GM23248 (cell line): ENCODE measurements at regions not wholly inside any gene's neighbourhood (a gene's known extent, or its start where the extent isn't known, plus 50 kb on each side); places are given as distances from the start of the nearest gene placed in this dataset.

Experiments used
- EZH2 ChIP-seq: fragments of 200-600 bp; sonication (generic); IDR thresholded peaks from 2 replicates; pipeline ENCODE4 v1.6.1; 2018; ENCODE audit warnings: antibody characterized with exemption, mild to moderate bottlenecking; ENCODE audit not compliant: insufficient read depth, poor library complexity, severe bottlenecking
- EZH2phosphoT487 ChIP-seq: fragments of 200-600 bp; sonication (generic); IDR thresholded peaks from 2 replicates; pipeline ENCODE4 v1.6.1; 2018; ENCODE audit warnings: antibody characterized with exemption, moderate library complexity, mild to moderate bottlenecking, low read depth; ENCODE audit not compliant: insufficient read depth

DNA sequence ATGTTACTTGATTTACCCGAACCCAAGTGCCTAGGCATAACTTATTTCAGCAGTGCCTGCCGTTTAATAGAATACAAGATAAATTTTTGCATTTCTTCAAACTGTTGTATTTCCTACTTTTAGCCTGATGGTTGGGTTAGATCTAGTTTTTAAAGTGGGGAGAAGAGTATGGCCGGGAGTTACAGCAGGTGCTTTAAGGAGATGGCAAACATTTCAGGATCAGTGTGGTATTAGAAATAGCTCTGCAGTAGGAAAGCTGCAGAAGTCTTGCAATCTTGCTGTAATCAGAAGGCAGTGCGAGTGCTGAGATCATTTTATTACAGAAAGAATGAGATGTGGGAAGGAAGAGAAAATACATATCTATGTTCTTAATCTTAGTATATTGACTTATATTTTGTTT is 977.8 kb upstream of the TENM3 start:
- TF ChIP-seq EZH2: no peak
- no peak for TF ChIP-seq EZH2phosphoT487
